ENCODE measurements at regions not wholly inside any gene's neighbourhood (a gene's known extent, or its start where the extent isn't known, plus 50 kb on each side); places are given as distances from the start of the nearest gene placed in this dataset.

GRCh38 chr10:78700816-78701520 is 367.8 kb upstream of the ZMIZ1 start:
- no peak for FAIRE-seq

GRCh38 chr10:78702186-78702585 is 366.6 kb upstream of the ZMIZ1 start:
- FAIRE-seq = no peak

DNA sequence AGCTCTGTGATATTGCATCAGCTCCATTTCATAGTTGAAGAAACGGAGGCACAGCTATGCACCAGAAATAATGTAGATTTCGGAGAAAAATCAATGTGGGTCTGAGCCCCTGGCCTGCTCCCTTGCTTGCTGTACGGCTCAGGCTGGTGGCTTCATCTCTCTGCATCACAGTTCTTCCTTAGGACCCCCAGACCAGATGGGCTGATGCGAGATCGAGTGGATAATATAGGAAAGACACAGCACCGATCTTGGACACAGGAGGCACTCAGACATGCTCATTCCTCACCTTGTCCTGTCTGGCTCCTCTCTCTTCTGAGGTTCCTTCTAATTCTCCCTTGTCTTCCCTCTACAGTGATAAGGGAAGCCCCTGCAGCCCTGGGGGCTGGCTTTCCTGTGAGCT is 365.9 kb upstream of the ZMIZ1 start:
- no peak for FAIRE-seq

DNA sequence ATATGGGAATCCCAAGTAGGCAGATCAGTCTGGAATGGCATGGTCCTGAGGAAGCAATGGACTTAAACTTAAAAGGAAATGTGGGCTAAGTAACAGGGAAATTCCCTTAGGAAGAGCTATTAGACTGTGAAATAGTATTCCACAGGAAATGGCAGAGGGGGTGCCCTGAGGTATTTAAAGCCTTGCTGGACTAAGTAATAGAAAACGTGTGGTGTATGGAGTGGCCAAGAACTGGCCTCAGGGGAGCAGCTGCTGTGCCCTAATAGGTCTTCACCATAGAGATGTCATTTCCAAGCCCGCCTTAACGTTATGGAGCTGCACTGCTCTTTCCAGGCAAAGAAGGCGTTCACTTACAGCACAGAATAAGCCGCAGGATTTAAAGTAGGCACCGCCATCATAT is 365.2 kb upstream of the ZMIZ1 start:
- FAIRE-seq = no peak

DNA sequence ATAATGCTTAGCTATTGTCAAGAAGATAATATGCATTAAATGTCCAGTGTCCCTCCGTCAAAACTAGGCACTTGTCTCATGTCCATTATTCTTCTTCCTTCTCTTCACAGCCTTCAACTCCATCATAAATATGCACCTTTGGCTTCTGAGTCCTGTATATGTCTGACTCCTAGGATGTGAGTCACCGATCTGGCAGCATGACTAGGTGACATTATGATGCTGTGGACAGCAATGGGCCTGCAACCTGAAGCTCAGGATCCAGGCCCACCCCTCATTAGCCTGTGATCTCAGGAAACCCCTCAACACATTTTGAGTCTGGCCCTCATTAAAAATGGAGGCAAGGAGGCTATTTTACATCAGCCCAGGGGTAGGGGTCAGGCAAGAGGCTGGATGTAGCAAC is 362.5 kb upstream of the ZMIZ1 start:
- FAIRE-seq = no peak

DNA sequence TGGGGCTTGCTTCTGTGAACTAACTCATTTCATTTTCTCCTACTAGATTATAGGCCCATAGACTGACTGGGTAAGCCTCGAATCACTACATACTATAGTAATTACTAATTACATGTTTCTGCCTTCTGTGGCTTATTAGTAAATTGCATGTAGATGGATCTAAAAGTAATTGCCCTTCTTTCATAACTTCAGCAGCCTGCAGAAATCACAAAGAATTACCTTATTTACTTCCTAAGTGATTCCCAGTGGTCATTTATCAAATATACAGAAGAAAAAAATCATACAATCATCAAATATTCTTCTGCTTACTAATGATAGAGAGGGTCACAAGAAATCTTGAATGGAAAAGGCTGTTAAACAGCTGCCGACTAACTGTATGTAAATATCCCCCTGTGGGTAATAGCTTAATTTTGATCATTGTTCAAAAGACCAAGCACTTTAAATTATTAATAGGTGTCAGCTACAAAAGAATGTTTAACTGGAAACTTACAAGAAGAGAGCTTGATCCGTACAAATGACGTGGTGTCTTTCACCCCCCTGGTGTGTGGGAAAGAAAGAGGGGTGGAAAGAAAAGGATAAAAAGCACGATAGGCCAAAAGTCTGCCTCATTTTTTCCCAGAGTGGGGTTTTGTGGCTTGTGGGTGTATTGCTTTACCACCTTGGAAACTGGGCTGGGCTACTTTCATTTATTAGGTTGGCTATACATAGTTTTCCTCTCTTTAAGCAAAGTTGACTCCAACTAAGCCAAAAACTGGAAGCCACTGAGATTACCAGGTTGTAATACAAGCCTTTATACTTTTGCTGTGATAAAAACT is 361.8 kb upstream of the ZMIZ1 start:
- no peak for FAIRE-seq

- FAIRE-seq = no peak
Observed at GRCh38 chr10:78707745-78708144, 361.0 kb upstream of the ZMIZ1 start.

- FAIRE-seq = no peak
Observed at GRCh38 chr10:78712147-78712546, 356.6 kb upstream of the ZMIZ1 start.

GRCh38 chr10:78713659-78714058 is 355.1 kb upstream of the ZMIZ1 start:
- FAIRE-seq = no peak

DNA sequence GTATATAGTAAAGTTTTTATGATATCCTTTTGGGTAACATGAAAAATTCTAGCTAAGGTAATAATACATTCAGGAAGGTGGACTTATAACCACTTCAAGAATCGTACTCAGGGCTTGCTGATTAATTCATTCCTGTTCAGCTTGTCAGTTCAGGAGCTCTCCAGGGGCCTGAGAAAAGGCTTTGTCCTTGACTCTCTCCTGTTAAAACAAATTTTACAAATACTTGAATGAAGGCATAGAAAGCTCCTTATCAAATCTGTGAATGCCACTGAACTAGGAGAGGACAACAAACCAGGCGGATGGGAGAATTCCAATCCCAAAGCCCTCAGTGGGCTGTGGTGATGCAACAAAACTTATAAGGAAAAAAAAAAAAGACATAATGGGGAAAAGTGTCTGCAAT is 354.5 kb upstream of the ZMIZ1 start:
- FAIRE-seq = no peak

GRCh38 chr10:78715435-78715834 is 353.3 kb upstream of the ZMIZ1 start:
- FAIRE-seq = no peak

GRCh38 chr10:78716043-78716660 is 352.6 kb upstream of the ZMIZ1 start:
- FAIRE-seq = no peak

DNA sequence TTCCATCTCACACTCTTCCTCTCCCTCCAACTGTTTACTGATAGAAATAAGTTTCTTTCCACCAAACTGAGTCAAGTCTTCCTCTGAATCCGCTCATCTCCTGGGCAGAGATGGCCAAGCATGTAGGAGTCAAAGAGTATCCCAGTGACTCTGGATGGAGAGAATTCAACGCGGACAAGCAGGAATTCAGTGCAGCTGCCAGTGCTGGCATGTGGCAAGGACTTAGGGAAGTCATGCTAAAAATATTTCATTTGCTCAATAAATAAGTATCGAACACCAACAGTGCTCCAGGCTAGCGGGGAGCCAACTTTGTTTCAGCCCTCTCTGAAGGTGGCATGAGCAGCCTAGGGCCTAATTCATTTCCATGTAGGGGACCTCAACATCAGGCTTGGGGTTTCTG is 351.6 kb upstream of the ZMIZ1 start:
- FAIRE-seq = no peak

- no peak for FAIRE-seq
Observed at GRCh38 chr10:78718032-78718572, 350.7 kb upstream of the ZMIZ1 start.

DNA sequence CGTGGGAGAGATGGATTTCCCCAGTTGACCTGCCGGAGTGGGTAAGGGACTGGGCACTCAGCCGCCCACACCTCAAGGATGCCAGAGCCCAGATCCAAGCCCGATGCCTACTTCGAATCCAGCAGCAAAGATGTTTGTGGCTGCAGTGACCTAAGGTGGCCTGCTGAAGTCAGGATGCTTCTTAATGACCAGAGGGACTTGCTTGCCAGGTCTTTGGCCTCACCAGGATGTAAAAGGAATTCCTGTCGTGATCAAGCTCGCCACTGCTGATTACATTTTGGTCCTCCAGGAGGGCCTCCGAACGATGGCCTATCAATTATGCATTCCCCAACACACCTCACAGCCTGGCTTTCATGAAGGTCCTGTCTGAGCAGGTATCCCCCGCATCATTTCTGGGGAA is 349.5 kb upstream of the ZMIZ1 start:
- FAIRE-seq = no peak

DNA sequence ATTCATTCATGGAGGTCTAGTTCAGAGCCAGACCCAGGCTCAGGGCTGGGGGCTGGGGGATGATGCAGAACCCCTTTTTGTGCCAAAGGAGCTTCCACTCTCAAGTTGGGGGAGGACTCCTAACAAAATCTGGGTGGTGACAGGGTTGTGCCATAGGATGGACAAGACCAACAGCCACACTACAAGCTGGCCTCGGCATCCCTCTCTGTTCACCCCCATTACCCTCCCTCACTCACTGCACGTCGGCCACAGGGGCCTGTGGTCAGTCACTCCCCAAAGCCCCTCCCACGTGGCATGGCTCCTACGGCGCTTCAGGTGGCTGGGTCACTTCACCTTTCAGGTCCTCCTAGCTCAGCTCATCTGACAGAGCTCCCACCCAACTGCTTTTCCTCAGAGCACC is 348.7 kb upstream of the ZMIZ1 start:
- FAIRE-seq = no peak

DNA sequence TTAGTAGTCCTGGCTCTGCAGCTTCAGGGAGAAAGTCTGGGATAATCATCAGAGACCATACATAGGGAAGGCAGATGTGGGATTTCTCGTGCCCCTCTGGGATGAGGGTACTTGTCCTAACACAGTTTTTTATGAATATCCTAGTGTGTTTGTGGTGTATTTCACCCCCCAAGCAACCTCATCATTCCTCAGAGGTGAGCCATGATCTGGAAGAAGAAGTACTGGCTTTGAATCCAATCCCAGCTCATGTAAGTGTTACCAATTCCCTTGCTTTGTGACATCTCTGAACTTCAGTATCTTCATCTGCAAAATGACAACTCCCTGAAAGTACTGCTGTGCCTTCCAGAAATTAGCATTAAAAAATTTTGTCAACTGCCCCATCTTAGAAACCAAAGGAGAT is 347.5 kb upstream of the ZMIZ1 start:
- FAIRE-seq = no peak

DNA sequence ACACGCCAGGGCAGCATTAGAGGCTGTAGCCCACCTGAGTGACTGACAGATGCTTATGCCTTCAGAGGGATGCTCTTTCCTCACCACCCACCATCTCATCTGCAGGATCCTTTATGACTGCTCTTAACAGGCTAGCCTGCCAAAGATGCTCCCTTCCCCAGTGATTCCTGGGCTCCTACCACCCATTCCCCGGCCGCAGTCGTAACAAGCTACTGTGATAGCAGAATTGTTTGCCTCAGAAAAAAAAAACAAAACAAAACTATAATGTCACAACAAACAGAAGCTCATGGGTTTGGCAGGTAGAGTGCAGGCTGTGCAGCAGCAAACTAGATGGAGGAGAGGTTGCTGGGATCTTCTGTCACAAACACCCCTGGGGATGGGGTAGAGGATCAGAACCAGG is 343.9 kb upstream of the ZMIZ1 start:
- no peak for FAIRE-seq

- FAIRE-seq = no peak
Observed at GRCh38 chr10:78726171-78726570, 342.6 kb upstream of the ZMIZ1 start.

GRCh38 chr10:78727251-78727650 is 341.5 kb upstream of the ZMIZ1 start:
- FAIRE-seq = no peak

- no peak for FAIRE-seq
Observed at GRCh38 chr10:78727728-78728127, 341.0 kb upstream of the ZMIZ1 start.

DNA sequence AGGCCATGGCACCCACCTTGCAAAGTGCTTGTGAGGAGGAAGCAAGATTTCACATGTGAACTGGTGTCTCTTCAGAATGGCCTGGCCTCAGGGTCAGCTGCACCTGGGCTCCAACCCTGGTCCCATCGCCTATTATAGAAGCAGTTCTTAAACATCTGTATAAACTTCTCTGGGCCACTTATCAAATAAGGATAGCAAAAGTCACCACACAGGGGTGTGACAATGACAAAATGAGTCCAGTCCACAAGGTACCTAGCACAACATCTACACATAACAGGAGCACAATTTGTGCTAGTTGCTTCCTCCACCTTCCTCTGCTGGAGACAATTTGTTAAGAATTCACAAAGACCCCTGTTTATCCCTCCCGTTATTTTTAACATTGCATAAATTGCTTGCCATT is 340.6 kb upstream of the ZMIZ1 start:
- no peak for FAIRE-seq

- FAIRE-seq = no peak
Observed at GRCh38 chr10:78729366-78729765, 339.4 kb upstream of the ZMIZ1 start.

GRCh38 chr10:78729800-78730199 is 339.0 kb upstream of the ZMIZ1 start:
- no peak for FAIRE-seq
